GM12878 (cell line): ENCODE measurements at regions not wholly inside any gene's neighbourhood (a gene's known extent, or its start where the extent isn't known, plus 50 kb on each side); places are given as distances from the start of the nearest gene placed in this dataset.

Experiments used
- CEBPB ChIP-seq, 2 experiments: fragments of 150-350 bp in 1 of 2; IDR thresholded peaks; 2 replicates each; pipeline ENCODE4 v1.6.1; 2012 to 2014; ENCODE audit warnings: low read depth in 2 of 2, low read length in 2 of 2, borderline replicate concordance in 1 of 2, inconsistent platforms in 1 of 2
- CTCF ChIP-seq, 3 experiments: IDR thresholded peaks in 2 of 3; conservative IDR thresholded peaks in 1 of 3; 2 replicates each; pipeline ENCODE4 v1.5.1; 2011; ENCODE audit warnings: low read depth in 3 of 3, low read length in 3 of 3, mild to moderate bottlenecking in 3 of 3, control low read depth in 2 of 3, moderate library complexity in 2 of 3, inconsistent platforms in 1 of 3, mixed read lengths in 1 of 3; ENCODE audit not compliant: control insufficient read depth in 2 of 3, insufficient read depth in 1 of 3; ENCODE audit errors: extremely low read depth in 1 of 3
- E2F4 ChIP-seq: IDR thresholded peaks from 2 replicates; pipeline ENCODE4 v1.6.1; 2012; ENCODE audit warnings: low read depth, low read length, improper control_type of control experiment
- ESRRA ChIP-seq: IDR thresholded peaks from 2 replicates; pipeline ENCODE4 v1.6.1; 2012; ENCODE audit warnings: mild to moderate bottlenecking, low read length, improper control_type of control experiment
- IKZF1 ChIP-seq: fragments of 450-650 bp; conservative IDR thresholded peaks from 2 replicates; pipeline ENCODE4 v1.6.1; 2017; ENCODE audit warnings: antibody characterized with exemption, mild to moderate bottlenecking
- NR2C1 ChIP-seq: fragments of 450-650 bp; IDR thresholded peaks from 2 replicates; pipeline ENCODE4 v1.6.1; 2017; ENCODE audit warnings: antibody characterized with exemption, mild to moderate bottlenecking, moderate library complexity
- POLR2A ChIP-seq: IDR thresholded peaks from 2 replicates; pipeline ENCODE4 v1.6.1; 2011; ENCODE audit warnings: low read depth, mild to moderate bottlenecking, low read length
- POLR2AphosphoS2 ChIP-seq: IDR thresholded peaks from 2 replicates; pipeline ENCODE4 v1.6.1; 2011; ENCODE audit warnings: low read depth, mild to moderate bottlenecking, low read length, improper control_type of control experiment, moderate library complexity
- POLR2AphosphoS5 ChIP-seq: IDR thresholded peaks from 2 replicates; pipeline ENCODE4 v1.6.1; 2011; ENCODE audit warnings: mild to moderate bottlenecking, low read length, inconsistent platforms
- SP1 ChIP-seq: IDR thresholded peaks from one replicate; pipeline ENCODE4 v1.6.1; 2011; ENCODE audit warnings: low read depth, low read length
- SREBF2 ChIP-seq: IDR thresholded peaks from 2 replicates; pipeline ENCODE4 v1.6.1; 2012; ENCODE audit warnings: mild to moderate bottlenecking, low read length
- TCF7 ChIP-seq: IDR thresholded peaks from 2 replicates; pipeline ENCODE4 v1.6.1; 2014; ENCODE audit warnings: antibody characterized with exemption, borderline replicate concordance
- ZNF24 ChIP-seq: fragments of 450-650 bp; IDR thresholded peaks from 2 replicates; pipeline ENCODE4 v1.6.1; 2017; ENCODE audit warnings: antibody characterized with exemption, mild to moderate bottlenecking

- no peak for TF ChIP-seq CTCF (IDR thresholded peaks at IDR 0.05 in 2 of 3, conservative IDR thresholded peaks at IDR 0.05 in 1 of 3; ENCODE audit: control insufficient read depth in 2 of 3, extremely low read depth in 1 of 3, insufficient read depth in 1 of 3, low read depth in 3 of 3, low read length in 3 of 3)
- TF ChIP-seq SREBF2: no peak
- TF ChIP-seq POLR2AphosphoS2: no peak
- TF ChIP-seq ESRRA: no peak
- TF ChIP-seq E2F4: no peak
- no peak for TF ChIP-seq NR2C1
- TF ChIP-seq ZNF24: no peak
- TF ChIP-seq SP1: no peak
- no peak for TF ChIP-seq TCF7
- TF ChIP-seq IKZF1: no peak
- TF ChIP-seq POLR2A: no peak
- no peak for TF ChIP-seq POLR2AphosphoS5
- TF ChIP-seq CEBPB (IDR thresholded peaks at IDR 0.05; ENCODE audit: borderline replicate concordance in 1 of 2, low read depth in 2 of 2, low read length in 2 of 2): no peak
Measured at GRCh38 chr2:64325477-64325851, 128.5 kb upstream of the LGALSL start.
